Suprapubic skin (tissue), 4 donors: ENCODE measurements at regions not wholly inside any gene's neighbourhood (a gene's known extent, or its start where the extent isn't known, plus 50 kb on each side); places are given as distances from the start of the nearest gene placed in this dataset.

Experiments used
- DNase-seq, 2 donors: peaks; one replicate each; pipeline ENCODE4 v3.0.0-alpha.2; 2019; ENCODE audit warnings: low spot score in 2 of 2
- H3K27ac ChIP-seq: fragments of 200-600 bp; sonication (generic); one replicate; pipeline ENCODE4 v1.5.1; 2019
- H3K27me3 ChIP-seq: fragments of 200-600 bp; sonication (generic); one replicate; pipeline ENCODE4 v1.5.1; 2019
- H3K36me3 ChIP-seq: fragments of 200-600 bp; sonication (generic); one replicate; pipeline ENCODE4 v1.5.1; 2019
- H3K4me1 ChIP-seq: fragments of 200-600 bp; sonication (generic); one replicate; pipeline ENCODE4 v1.5.1; 2019
- H3K4me3 ChIP-seq: fragments of 200-600 bp; sonication (generic); one replicate; pipeline ENCODE4 v1.5.1; 2019; ENCODE audit warnings: mild to moderate bottlenecking
- H3K9me3 ChIP-seq: fragments of 200-600 bp; sonication (generic); one replicate; pipeline ENCODE4 v1.5.1; 2019
- EP300 ChIP-seq: sonication (generic); formaldehyde crosslinking; IDR thresholded peaks from one replicate; pipeline ENCODE4 v1.6.1; 2017; ENCODE audit warnings: antibody characterized with exemption
- POLR2A ChIP-seq, 2 donors: fragments of 450-650 bp; IDR thresholded peaks; one replicate each; pipeline ENCODE4 v1.6.1; 2017; ENCODE audit warnings: antibody characterized with exemption in 2 of 2, mild to moderate bottlenecking in 2 of 2, moderate library complexity in 2 of 2
- POLR2AphosphoS5 ChIP-seq, 3 donors: sonication (generic); formaldehyde crosslinking; IDR thresholded peaks; one replicate each; pipeline ENCODE4 v1.6.1; 2017; ENCODE audit warnings: antibody characterized with exemption in 3 of 3
- WGBS: methylation state at CpG from one replicate; pipeline ENCODE4 v1.1.5; 2018; 5-methylcytosine and 5-hydroxymethylcytosine counted together
- TF ChIP-seq, protein P1 (sequence below), 2 donors: fragments of 200-600 bp in 1 of 2; fragments of 450-650 bp in 1 of 2; sonication (generic) in 1 of 2; IDR thresholded peaks; one replicate each; pipeline ENCODE4 v1.5.1; 2016 to 2019; ENCODE audit warnings: antibody characterized with exemption in 2 of 2, mild to moderate bottlenecking in 1 of 2, moderate library complexity in 1 of 2

DNA sequence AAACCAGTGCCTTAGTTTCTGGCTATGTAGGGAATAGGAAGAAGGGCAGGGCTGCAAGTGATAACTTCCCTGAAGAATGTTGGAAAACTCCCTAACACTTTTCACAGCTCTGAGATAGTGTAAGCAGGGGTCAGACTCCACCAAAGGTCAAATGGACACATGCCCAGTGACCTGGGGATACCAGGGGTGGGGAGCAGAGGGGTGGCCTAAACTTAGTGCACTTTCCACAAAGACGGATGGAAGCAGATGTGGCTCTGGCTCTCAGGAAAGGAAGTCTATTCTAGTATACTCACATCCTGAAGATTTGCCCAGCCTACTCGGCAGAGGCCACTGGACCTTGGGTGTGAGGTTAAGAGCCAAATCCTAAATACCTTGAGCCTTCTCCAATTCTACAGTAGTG is 285.8 kb downstream of the NUAK1 start:
- no peak for DNase-seq
- Histone ChIP-seq H3K4me1 (peaks cover 7% of the 10 kb centered on the region), H3K27me3 (no peaks in the 10 kb centered on the region), H3K9me3 (no peaks in the 10 kb centered on the region), H3K27ac (no peak overlapping the region), H3K36me3 (no peaks in the 10 kb centered on the region), H3K4me3 (no peak overlapping the region)
- TF ChIP-seq, protein P1, sequence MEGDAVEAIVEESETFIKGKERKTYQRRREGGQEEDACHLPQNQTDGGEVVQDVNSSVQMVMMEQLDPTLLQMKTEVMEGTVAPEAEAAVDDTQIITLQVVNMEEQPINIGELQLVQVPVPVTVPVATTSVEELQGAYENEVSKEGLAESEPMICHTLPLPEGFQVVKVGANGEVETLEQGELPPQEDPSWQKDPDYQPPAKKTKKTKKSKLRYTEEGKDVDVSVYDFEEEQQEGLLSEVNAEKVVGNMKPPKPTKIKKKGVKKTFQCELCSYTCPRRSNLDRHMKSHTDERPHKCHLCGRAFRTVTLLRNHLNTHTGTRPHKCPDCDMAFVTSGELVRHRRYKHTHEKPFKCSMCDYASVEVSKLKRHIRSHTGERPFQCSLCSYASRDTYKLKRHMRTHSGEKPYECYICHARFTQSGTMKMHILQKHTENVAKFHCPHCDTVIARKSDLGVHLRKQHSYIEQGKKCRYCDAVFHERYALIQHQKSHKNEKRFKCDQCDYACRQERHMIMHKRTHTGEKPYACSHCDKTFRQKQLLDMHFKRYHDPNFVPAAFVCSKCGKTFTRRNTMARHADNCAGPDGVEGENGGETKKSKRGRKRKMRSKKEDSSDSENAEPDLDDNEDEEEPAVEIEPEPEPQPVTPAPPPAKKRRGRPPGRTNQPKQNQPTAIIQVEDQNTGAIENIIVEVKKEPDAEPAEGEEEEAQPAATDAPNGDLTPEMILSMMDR (IDR thresholded peaks at IDR 0.05): no peak
- no peak for TF ChIP-seq POLR2AphosphoS5 (IDR thresholded peaks at IDR 0.05)
- TF ChIP-seq POLR2A (IDR thresholded peaks at IDR 0.05): no peak
- 63% methylated on average over 2 of the region's 2 CpGs for WGBS

DNA sequence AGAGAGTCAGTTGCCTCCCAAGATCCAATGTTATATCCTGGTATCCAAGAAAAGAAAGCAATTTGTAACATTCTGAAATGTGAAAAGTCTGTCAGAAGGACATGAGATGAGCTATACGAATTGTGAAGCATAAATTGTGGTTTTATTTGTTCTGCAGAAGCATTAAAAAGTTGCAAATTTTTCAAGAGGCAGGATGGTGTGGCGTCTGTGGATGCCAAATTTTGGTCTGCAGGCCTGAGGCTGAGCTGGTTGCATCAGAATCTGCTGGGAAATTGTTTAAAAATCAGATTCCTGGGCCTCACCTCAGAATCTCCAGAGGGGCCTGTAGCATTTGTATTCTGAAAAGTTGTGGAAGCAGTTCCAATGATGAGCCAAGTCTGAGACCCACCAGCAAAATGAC is 284.7 kb downstream of the NUAK1 start:
- 68% methylated on average over 2 of the region's 2 CpGs for WGBS
- TF ChIP-seq, protein P1 (IDR thresholded peaks at IDR 0.05): no peak
- TF ChIP-seq POLR2A (IDR thresholded peaks at IDR 0.05) (no peak), POLR2AphosphoS5 (IDR thresholded peaks at IDR 0.05) (no peak), EP300 (no peak)
- no peak overlapping the region for H3K4me3 ChIP-seq
- no peaks in the 10 kb centered on the region for H3K27me3 ChIP-seq
- H3K4me1 ChIP-seq: peaks cover 7% of the 10 kb centered on the region
- no peak for DNase-seq
- no peaks in the 10 kb centered on the region for H3K9me3 ChIP-seq
- no peaks in the 10 kb centered on the region for H3K36me3 ChIP-seq
- no peak overlapping the region for H3K27ac ChIP-seq

DNA sequence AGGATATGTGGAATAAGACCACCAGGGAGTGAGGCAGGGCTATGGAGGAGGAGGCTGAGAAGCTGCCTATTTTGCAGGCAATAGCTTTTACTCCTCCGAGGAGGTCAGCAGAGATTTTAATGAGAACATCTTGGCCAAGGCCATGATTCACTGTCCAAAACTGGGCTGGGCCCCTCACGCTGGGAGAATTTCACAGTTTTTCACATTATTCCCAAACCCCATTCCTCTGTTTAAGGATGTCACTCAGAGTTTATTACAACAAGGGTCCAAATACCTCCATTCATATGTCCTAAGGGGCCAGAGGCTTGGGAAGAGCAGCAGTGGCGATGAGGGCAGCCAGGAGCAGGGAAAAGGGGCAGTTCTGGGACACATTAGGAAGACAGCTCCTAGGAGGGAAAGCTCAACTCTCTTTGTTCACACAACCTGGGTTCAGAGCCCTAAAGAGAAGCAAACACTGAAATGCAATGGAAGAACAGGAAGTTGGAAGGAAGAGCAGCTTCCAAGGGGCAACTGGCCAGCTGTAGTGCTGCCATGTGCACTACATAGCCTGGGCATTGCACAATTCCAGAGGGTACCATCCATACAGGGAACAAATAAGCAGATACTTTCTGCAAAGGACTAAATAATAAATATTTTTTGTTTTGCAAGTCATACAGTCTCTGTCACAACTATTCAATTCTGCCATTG is 283.2 kb downstream of the NUAK1 start:
- Histone ChIP-seq H3K27me3 (no peaks in the 10 kb centered on the region), H3K27ac (peak overlapping the region; percentile 33), H3K36me3 (no peaks in the 10 kb centered on the region), H3K4me1 (peaks cover 7% of the 10 kb centered on the region), H3K4me3 (no peak overlapping the region), H3K9me3 (no peaks in the 10 kb centered on the region)
- DNase-seq: no peak
- 81% methylated on average over 3 of the region's 3 CpGs for WGBS
- TF ChIP-seq POLR2A (IDR thresholded peaks at IDR 0.05) (no peak), POLR2AphosphoS5 (IDR thresholded peaks at IDR 0.05) (peak in 1 of 3 donors; percentile 18)

DNA sequence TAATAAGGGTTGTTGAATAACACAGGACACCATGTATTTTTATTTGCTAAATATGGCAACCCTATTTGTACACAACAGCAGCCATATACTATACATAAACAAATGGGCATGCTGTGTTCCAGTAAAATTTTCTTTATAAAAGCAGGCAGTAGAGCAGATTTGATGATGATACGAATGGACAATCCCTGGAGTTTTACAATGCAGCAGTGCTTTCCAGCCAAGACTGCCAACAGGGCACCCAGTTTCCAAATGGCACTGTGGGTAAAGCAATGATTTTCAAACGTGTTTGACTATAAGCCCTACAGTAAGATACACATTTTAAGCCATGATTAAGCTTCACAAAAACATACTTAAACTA is 282.7 kb downstream of the NUAK1 start:
- Histone ChIP-seq H3K36me3 (no peaks in the 10 kb centered on the region), H3K27me3 (no peaks in the 10 kb centered on the region), H3K4me3 (no peak overlapping the region), H3K4me1 (peaks cover 7% of the 10 kb centered on the region), H3K27ac (no peak overlapping the region), H3K9me3 (no peaks in the 10 kb centered on the region)
- DNase-seq: no peak
- TF ChIP-seq EP300 (no peak), POLR2A (IDR thresholded peaks at IDR 0.05) (no peak), POLR2AphosphoS5 (IDR thresholded peaks at IDR 0.05) (no peak)
- TF ChIP-seq, protein P1 (IDR thresholded peaks at IDR 0.05): no peak
- WGBS: 76% methylated on average over 2 of the region's 2 CpGs

DNA sequence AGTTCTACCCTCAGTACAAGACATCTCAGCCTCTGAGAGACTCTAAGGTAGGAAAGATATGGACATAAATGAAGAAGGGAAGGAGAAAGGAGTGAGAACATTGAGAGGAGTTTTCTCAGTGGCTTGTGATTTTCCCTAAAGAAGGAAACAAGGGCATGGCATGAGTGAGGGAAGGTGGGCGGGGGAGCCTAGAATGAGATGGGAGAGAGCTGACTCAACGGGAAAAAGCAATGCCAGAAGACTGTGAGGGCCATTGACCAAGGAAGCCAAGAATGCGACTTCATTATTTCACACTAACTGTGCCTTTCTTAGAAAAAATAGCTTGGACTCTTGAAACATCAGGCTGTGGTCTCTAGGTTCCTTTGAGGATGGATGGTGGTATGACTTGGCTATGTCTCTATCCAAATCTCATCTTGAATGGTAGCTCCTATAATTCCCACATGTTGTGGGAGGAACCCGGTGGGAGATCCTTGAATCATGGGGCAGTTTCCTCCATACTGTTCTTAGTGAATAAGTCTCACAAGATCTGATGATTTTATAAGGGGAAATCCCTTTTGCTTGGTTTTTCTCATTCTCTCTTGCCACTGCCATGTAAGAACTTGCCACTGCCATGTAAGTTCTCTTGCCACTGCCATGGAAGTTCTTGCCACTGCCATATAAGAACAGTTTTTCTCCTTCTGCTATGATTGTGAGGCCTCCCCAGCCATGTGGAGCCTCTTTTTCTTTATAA is 279.6 kb downstream of the NUAK1 start:
- Histone ChIP-seq H3K4me1 (peaks cover 7% of the 10 kb centered on the region), H3K36me3 (no peaks in the 10 kb centered on the region), H3K4me3 (no peak overlapping the region), H3K27me3 (no peaks in the 10 kb centered on the region), H3K9me3 (no peaks in the 10 kb centered on the region), H3K27ac (no peak overlapping the region)
- TF ChIP-seq EP300: no peak
- TF ChIP-seq, protein P1 (IDR thresholded peaks at IDR 0.05): no peak
- TF ChIP-seq POLR2A (IDR thresholded peaks at IDR 0.05): no peak
- TF ChIP-seq POLR2AphosphoS5 (IDR thresholded peaks at IDR 0.05): no peak
- WGBS: 77% methylated on average over 4 of the region's 4 CpGs
- no peak for DNase-seq
